MV-4-11 (cell line): ENCODE measurements at regions not wholly inside any gene's neighbourhood (a gene's known extent, or its start where the extent isn't known, plus 50 kb on each side); places are given as distances from the start of the nearest gene placed in this dataset.
"Not testable (repeated sequence)": the region's sequence is repeated elsewhere in the genome, so short reads cannot be mapped to it uniquely, and the experiment has no call there.

Experiments
- DNase-seq: peaks from one replicate; lab custom pipeline; 2025; lab: John Stamatoyannopoulos, UW

DNA sequence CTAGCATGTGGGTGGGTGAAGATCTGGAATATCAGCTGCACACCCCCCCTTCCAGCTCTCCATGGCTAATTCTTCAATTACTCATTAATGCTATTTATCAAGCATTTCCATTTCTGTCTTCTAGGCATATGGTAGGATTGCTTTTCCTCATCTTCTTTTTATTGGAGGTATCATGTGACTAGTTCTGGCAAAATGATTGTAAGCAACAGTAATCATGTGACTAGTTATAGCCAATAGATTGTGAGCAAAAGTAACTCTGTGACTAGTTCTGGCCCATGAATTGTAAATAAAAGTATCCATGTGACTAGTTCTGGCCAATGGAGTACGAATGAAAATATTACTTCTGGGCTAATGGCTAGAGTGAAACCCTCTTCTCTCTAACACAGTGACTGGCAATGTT lies 107.0 kb upstream of the TMEM132E start:
- DNase-seq, result no peak

DNA sequence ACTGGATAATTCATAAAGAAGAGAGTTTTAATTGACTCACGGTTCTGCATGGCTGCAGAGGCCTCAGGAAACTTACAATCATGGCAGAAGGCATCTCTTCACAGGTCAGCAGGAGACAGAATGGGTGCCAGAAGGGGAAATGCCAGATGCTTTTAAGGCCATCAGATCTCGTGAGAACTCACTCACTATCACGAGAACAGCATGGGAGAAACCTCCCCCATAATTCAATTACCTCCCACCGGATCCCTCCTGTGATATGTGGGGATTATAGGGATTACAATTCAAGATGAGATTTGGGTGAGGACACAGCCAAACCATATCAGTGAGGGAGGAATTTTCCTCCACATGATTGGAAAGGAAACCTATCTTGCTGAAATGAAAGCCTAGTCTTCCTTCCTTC lies 108.1 kb upstream of the TMEM132E start:
- not testable (repeated sequence) for DNase-seq

DNA sequence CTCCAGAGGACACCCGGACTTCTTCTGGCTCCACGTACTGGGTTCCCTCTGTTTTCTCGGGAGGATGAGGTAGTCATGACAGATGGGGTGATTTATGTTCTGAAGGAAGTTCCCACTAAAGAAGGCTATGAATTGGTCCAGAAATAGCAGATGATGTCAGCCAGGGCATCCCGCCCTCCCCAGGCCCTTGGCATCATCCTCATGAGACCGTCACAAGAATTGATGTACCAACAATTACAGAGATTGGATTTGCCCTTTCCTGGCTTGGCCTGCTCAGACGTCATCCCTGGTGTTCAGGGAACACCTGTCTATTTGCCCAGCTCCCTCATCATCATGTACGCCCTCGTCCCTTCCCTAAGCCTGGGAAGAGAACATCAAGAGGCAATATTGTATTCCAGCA lies 102.8 kb upstream of the CCL1 start:
- DNase-seq, result no peak

DNA sequence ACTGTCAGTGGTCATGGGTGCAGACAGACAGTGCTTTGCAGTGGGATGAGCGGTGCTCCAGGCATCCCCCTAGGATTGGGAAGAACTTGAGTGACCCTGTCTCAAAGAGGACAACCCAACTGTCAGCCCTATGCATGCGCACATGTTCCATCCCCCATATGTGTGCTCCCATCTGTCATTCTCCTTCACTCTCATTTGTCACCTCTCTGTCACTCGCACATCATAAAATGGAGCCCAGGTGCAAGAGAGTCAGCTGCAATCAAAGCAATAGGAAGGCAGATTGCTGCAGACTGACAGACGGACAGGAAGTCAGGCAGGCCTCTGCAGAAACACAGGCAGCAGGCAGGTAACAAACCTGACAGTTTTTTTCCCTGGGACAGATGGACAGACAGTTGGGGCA lies 101.8 kb upstream of the CCL1 start:
- DNase-seq, result no peak

DNA sequence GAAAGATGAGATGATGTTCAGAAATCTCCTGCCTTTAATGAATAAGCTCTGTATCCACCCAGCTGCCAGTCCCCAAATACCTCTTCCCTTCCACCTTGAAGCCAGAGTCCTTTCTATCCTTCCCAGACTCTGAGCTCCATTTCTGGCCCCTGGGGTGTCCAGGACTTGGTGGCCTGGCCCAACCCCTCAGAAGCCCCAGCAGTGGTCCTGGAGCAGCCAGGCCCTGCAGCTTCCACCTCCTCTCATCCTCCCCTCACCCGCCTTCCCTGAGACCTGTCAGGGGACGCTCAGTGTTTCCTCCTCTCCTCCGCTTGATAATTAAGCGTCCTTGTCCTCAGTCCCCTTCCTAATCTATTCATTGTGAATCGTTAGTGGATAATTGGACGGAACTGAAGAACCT lies 95.2 kb upstream of the CCL1 start:
- DNase-seq, result no peak

DNA sequence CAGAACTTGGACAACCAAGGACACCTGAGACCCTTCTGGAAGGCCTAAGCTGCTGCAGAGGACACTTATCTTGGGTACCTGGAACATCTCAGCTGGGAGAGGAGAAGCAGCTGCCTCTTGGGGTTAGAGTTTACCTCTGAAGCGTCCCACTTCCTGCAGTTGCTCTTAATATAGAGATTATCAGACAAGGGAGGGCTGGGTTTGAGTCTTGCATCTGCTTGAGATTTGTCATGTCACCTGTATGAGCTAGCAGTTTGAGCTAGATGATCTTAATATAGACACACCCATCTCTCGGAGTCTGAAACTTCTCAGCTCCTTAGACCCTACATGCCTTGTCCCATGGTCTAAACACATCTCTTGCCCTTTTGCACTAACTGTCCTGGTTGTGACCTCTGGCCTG lies 93.1 kb upstream of the CCL1 start:
- DNase-seq, result no peak

DNA sequence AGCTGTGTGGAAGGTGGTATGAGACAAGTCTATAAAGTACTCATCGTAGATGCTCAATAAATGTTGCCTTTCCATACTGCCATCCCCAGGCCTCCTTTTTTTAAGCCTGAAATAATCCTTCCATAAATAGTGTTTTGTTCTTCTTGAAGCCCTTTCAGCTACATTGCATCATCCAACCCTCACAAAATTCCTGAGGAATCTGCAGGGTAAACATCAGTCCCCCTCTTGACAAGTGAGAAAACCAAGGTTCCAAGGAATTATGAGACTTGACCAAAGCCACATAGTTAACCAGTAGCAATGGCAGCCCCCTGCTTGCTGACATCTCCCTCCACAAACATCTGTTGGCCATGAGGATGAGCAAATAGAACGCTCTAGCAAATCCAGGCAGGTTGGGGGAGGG lies 89.7 kb upstream of the CCL1 start:
- no peak for DNase-seq

DNA sequence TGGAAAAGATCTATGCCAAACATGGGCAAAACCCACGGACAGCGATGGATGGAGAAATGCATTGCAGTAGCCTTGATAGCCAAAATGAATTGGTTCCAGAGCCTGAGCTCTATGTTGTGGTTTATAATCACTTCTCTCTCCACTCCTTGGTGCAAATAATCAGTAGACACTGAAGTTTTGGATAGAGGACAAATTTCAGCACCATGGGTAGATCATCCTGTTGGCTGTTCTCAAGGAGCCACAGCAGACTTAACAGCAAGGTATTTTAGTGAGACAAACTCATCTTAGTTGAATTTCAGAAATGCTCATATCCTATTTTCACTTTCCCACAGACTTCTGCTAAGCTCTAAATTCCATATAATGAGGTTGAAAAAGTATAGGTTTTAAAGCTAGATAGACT lies 88.3 kb upstream of the CCL1 start:
- DNase-seq, result no peak

DNA sequence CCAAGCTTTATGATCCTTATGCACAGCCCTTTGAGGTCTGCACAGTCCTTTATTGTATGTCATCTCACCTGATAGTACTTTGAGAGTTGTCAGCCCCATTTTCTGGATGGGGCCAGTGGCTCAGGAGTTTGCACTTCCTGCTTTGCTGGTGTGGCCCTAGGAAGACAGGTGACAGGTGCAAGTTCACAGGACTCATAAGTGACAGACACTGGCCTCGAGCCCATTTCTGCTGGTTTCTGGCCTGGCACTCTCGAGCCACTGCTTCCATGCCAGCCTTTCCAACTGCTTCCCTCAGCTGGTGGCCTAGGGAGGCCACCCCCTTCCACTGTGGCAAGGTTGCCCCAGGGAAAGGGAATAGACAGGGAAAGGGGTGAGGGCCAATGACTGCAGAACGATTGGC lies 84.4 kb upstream of the CCL1 start:
- DNase-seq, result no peak

DNA sequence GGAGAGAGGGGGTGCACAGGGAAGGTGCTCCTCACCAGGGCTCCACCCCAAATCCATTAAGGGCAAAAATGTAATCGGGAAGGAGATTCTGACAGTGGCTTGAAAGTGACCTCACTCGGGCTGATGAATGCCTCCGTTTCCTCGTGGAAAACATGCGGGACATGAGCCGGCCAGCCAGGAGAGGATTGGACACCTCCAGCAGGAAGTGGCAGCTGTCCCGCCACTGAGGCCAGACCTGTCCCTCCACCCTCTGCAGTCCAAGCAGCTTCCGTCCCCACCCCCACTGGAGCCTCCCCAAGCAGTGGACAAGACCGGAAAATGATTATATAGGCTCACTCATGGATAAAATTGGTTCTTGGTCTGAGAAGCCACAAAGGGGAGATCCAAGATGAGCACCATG lies 82.1 kb upstream of the CCL1 start:
- DNase-seq, result no peak

DNA sequence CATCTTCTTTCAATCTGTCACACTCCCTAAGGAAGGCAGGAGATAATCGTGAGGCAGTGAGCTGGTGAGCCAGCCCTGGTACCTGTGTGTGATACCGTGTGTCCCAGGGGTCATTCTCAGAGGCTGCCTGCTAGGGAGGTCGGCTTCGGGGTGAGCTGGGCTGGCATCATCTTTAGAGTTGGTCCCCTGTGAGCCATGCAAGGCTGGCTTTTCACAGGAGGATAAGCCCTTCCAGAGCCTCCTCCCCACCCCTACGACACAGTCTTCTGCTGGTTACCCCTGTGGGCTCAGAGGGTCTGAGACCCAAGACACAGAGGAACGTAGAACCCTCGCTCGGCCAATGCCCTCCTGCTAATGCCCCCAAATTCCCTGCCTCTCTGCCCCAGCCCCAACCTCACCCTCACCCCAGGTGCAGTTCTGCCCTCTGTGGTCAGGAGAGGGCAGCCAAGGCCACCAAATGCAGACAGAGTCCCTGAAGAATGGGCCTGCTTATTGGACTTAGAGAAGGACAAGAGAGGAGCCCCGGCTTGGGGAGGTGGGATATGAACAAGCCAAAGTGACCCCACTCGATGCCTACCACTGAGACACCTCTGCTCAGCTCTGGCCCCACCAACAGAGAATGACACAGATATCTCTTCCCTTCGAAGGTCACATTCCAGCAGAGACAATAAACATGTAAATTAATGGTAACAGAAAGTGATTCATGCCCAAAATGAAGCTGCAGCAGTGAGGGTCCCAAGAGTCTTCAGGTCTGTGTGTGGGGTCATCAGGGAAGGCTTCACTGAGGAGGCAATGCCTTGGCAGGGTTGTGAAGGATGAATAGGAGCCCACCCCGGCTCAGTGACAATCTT lies 80.8 kb upstream of the CCL1 start:
- DNase-seq, result no peak

DNA sequence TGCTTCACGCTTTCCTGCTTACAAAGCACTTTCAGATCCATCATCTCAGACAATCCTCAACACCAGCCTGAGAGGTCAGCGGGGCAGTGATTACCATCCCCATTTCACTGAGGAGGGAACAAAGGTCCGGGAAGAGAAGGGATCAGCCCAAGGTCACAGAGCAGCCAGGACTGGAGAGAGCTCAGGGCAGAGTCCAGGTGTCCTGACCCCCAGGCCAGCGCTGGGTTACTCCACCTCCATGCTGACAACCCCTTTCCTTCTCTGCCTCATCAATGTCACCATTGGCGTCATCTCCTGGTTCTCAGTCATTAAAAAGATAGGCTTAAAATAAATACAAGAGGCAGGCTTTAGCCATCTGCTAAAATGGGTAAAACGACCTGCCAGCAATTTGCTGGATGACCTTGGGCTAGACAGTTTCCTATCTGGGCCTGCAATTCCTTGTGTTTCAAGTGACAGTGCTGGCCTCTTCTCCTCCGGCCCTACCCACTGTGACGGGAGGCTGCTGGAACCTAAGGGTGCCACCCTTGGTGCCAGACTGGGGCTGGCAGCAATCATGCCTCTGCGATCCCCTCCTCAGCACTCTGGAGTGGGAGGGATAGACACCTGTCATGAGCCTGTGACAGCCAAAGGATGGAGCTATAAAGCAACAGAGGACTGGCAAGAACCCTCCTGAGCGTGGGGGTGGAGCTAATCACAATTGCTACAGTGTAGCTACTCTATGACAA lies 79.5 kb upstream of the CCL1 start:
- no peak for DNase-seq

DNA sequence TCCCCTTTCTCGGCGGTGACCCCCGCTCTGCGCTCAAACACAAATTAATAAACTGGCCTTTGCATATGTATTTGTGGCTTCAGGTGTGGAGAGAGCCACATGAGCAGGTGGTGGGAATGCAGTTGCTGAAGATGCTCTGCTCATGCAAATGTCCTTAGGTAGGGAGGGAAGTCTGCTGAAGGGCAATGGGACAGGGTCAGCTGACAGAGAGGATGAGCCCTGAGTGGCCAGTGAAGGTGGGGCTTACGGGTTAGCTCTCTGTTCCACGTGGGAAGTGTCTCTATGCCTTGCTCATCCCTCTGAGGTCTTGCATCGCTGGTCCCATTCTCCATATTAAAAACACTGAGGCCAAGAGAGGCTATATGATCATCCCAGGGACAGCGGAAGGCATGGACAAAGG lies 74.2 kb upstream of the CCL1 start:
- DNase-seq, result no peak

DNA sequence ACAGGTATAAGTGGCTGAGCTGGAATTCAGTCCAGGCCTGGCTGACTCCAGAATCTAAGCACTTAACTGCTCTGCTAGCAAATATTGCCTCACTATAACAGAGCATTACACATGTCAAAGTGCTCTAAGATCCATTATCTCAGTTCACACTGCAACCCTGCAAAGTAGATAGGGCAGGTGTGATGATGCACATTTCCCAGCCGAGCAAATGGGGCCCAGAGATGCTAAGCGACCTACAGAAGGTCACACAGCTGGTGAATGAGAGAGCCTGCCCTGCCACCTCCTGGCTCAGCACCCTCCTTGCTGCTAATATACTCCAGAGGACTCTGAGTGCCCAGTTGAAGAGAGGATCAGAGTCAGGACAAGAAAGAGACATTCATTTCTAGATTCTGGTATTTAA lies 73.6 kb upstream of the CCL1 start:
- no peak for DNase-seq

DNA sequence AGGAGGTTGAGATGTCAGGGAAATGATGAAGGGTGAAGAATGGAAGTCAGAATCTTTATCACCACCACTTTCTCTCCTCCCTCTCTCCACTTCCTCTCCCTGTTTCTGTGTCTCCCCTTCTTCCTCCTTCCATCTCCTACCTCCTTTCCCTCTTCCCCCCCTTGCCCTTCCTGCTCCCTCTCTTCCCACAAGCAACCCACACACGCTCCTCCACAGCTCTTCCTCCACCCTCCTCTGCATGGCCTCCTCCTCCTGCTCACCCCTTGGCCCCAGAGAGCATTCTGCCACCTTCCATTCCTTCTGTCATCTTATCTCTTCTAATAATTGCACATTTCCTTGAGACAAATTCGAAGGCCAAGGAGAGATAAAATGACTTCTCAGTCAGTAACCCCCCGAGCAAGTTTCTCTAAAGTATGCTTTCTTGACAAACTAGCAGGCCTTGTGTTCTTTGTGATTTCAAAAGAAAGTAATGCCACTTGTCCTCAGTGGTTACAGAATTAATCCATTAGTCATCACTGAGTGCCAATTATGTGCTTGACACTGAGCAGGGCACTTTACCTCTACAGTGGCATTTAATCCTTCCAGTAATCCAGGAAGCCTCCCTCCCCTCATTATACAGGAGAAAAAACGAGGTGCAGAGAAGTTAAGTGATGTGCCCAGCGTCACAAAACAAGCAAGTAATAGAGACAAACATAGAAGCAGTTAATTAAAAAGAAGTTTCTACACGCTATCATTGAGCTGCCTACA lies 72.3 kb upstream of the CCL1 start:
- peak; percentile 23 for DNase-seq

DNA sequence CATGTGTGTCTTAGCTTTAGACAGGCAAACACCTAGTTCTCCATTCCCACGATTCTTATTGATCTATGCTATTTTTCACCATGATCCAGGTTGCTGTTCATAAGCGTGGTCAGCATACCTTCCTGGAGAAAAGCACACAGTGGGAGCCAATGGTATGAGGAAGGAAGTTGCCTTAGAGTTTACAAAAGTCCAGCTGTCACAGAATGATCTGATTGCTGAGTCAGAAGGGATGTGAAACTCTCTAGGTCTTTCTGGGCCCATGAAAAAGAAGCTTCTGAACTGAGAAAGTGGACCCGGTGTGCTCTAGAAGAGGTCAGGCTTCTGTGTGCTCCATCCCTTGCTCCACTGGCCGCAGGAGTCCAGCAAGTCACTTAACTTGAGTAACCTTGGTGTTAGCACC lies 71.0 kb upstream of the CCL1 start:
- DNase-seq, result peak; percentile 84

DNA sequence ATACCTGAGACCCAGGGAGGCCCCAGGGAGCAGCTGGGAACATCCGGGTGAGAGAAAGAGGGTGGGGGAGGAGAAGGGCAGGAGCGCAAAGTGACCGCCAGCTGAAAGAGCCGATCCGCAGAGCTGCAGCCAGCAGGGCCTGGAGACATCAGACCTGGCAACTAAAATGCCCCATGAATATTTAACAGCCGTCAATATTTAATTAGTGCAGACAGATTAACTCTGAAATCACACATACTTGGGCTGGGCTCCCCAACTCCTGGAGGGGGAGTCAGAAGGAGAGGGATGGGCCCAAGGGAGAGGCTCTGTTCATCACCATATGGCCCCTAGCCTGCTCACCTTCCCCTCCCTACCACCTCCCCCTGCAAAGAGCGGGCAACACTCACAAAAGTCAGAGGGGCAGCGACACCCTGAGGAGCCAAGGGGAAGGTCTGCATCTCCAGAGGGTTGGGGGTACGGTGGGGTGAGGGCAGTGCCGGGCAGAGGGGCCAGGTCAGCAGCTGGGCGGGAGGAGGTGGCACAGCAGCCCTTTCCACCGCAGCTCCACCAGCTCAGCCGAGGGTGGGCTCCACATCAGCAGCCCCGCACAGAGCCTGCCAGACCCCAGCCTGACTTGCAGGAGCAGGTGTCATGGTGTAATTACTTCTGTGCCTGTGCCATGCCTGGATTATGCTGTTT lies 61.9 kb upstream of the CCL1 start:
- no peak for DNase-seq

DNA sequence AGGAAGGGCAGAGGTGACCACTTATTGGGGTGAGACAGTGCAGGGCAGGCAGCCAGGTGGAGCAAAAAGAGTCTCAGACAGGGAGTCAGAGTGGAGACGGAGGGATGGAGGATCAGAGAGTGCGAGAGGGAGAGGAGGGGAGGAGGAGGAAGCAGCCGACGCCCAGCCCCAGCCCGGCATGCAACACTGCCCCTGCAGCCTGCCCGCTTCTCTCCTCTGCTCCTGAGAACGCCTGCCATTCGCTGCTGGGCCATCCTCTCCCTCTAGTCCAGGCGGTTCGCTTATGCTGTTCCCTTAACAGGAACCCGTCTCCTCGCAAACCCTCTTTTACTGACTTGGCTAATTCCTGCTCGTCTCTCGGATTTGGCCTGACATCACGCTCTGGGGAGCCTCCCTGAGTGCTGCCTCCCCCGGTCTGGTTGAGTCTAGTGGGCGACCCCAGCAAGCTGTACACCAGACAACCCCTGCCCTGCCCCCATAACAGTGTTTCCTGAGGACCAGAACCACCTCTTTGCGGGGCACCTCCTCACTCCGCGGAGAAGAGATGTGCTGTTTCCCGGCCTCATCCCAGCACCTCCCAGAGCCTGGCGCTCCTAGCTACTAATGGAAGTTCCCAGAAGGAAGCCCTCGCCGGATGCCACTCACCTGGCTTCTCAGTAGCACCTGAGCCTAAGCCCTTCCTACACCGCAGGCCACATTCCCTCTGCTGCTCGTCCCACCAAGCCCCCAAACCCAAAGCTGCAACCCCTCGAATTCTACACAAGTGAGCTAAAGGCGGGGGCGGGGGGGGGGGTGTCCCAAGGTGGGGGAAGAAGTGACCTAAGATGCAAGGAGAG lies 61.2 kb upstream of the CCL1 start:
- DNase-seq, result no peak

DNA sequence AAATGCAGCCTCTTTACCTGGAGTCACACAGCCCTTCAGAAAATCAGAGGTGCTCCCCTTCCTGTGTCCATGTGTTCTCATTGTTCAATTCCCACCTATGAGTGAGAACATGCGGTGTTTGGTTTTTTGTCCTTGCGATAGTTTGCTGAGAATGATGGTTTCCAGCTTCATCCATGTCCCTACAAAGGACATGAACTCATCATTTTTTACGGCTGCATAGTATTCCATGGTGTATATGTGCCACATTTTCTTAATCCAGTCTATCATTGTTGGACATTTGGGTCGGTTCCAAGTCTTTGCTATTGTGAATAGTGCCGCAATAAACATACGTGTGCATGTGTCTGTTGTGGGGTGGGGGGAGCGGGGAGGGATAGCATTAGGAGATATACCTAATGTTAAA lies 60.3 kb upstream of the CCL1 start:
- not testable (repeated sequence) for DNase-seq

DNA sequence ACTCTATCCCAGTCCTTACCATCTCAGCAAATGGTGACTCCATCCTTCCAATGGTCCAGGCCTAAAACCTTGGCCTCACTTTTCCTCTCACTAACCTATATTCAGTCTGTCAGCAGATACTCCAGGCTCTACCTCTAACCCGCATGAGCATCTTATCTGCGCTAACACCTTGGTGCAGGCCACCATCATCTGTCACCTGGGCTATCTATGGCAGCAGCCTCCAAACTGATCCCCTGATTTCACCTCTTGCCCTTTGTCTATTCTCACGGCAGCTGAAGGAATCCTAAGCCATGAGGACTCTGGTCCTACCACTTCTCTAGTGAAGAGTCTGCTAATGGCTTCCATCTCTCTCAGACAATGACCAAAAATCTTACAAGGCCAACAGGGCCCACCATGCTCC lies 57.9 kb upstream of the CCL1 start:
- no peak for DNase-seq

DNA sequence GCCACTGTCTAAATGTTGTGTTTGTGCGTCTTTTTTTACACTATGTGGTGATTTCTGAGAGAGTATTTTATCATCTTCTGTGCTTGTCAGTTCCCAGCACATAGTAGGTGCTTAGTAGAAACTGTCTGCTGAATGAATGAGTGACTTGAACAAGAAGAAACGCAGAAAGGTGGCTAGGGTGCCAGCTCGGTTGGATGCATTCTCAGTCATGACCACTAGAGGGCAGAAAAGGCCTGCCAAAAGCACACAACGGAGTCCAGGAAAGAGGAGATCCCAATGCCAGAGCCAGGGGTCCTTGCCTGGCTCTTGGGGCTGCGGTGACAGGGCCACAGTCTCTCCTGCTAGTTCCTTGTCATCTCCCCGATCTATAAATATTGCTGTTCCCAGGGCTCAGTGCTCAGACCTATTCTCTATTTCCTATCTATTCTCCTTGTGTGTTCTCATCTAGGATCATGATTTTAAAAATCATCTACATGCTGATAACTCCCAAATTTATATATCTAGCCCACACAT lies 57.3 kb upstream of the CCL1 start:
- peak; percentile 50 for DNase-seq
